ENCODE measurements at regions not wholly inside any gene's neighbourhood (a gene's known extent, or its start where the extent isn't known, plus 50 kb on each side); places are given as distances from the start of the nearest gene placed in this dataset.

DNA sequence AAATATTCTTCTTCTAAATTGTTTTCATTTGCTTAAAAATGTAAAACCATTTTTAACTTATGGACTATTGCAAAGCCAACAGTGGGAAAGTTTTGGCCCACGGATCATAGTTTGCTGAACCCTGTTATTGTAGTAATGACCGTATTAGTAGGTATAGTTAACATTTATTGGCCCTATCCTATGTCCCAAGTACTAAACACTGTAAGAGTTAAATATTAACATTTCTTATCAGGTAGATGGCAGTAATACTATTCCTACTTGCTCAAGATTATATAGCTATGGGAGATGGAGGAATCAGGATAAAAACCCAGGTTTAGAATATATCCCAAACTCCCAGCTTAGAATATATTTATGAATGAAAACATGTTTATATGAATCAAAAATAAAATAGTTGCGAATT lies 993.2 kb downstream of the SORCS3 start:
- TF ChIP-seq, protein P1, sequence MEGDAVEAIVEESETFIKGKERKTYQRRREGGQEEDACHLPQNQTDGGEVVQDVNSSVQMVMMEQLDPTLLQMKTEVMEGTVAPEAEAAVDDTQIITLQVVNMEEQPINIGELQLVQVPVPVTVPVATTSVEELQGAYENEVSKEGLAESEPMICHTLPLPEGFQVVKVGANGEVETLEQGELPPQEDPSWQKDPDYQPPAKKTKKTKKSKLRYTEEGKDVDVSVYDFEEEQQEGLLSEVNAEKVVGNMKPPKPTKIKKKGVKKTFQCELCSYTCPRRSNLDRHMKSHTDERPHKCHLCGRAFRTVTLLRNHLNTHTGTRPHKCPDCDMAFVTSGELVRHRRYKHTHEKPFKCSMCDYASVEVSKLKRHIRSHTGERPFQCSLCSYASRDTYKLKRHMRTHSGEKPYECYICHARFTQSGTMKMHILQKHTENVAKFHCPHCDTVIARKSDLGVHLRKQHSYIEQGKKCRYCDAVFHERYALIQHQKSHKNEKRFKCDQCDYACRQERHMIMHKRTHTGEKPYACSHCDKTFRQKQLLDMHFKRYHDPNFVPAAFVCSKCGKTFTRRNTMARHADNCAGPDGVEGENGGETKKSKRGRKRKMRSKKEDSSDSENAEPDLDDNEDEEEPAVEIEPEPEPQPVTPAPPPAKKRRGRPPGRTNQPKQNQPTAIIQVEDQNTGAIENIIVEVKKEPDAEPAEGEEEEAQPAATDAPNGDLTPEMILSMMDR (IDR thresholded peaks at IDR 0.05), result no peak
- no peak for TF ChIP-seq POLR2AphosphoS5 (IDR thresholded peaks at IDR 0.05)
- TF ChIP-seq EP300 (IDR thresholded peaks at IDR 0.05), result no peak
- TF ChIP-seq POLR2A (IDR thresholded peaks at IDR 0.05), result no peak
- WGBS, 2 donors (ENCODE audit: low coverage in 1 of 2), result 91 to 97% methylated on average over 3 of the region's 3 CpGs

DNA sequence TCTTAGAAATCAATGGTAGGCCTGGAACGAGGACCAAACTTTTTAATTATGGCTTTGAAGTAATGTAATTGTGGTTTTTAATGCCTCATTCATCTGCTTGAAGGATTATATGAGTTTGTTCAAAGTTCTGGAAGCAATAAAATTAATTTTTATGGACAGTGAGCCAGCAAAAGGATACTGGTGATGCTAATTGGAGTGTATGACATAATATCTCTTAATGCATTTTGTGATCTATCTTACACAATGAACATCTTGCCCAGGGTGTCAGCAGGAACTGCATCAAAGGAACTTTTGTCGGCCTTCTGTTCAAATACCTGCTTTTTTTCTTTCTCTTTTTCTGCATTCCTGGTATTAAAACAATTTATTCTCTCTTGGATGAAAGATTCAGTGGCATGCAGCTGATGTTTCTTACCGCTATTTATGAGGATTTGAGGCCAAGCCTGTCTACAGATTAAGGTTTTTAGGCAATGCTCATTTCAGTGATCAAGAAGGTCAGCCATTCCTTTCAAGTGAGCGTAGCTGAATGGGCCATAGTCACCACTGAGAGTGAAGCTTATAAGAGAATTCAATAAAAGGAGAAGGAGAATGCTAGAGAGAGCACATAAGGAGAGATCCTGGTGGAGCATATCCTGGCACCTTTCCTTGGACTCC lies 974.8 kb downstream of the SORCS3 start:
- no peak overlapping the region for H3K27ac ChIP-seq
- no peak overlapping the region for H3K4me3 ChIP-seq
- H3K9me3 ChIP-seq, result no peaks in the 10 kb centered on the region
- H3K27me3 ChIP-seq, result no peaks in the 10 kb centered on the region
- WGBS, 2 donors (ENCODE audit: low coverage in 1 of 2), result 65 to 74% methylated on average over 3 to 4 of the region's 4 CpGs
- no peaks in the 10 kb centered on the region for H3K4me1 ChIP-seq
- TF ChIP-seq EP300 (IDR thresholded peaks at IDR 0.05), result no peak
- TF ChIP-seq POLR2A (IDR thresholded peaks at IDR 0.05), result no peak
- TF ChIP-seq, protein P1 (IDR thresholded peaks at IDR 0.05), result no peak
- no peak for TF ChIP-seq POLR2AphosphoS5 (IDR thresholded peaks at IDR 0.05)
- H3K36me3 ChIP-seq, result no peaks in the 10 kb centered on the region
- no peak for ATAC-seq

More for the DNA sequence above, 993.2 kb downstream of the SORCS3 start:
- Histone ChIP-seq H3K27ac (no peak overlapping the region), H3K9me3 (no peaks in the 10 kb centered on the region), H3K27me3 (no peaks in the 10 kb centered on the region), H3K4me3 (no peak overlapping the region), H3K4me1 (no peaks in the 10 kb centered on the region), H3K36me3 (no peaks in the 10 kb centered on the region)
- ATAC-seq, result no peak

DNA sequence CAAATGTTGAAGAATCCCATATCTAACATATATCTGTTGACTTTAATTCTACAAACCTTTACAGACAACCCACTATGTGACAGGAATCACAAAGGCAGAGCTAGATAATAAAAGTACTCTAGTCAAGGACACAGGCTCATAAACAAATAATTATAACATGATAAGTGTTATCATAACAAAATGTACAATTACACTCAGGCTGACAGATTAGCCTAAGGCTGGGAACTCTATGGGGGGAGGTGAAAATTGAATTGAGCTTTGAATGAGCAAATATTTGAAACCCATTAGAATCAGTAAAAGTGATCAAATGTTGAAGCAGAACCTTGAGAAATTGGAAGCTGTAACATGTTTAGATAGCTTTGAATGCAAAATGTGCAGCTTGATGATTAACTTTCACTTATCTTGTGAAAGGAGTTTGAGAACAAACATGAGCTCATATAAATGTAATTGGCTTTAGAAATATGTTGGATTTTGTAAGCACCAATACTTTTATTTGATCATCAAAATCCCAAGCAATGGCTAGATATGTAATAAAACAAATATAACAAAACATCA lies 970.2 kb downstream of the SORCS3 start:
- TF ChIP-seq POLR2AphosphoS5 (IDR thresholded peaks at IDR 0.05) (no peak), POLR2A (IDR thresholded peaks at IDR 0.05) (no peak), EP300 (IDR thresholded peaks at IDR 0.05) (no peak)
- TF ChIP-seq, protein P1 (IDR thresholded peaks at IDR 0.05), result no peak
- no peaks in the 10 kb centered on the region for H3K36me3 ChIP-seq
- H3K4me1 ChIP-seq, result no peaks in the 10 kb centered on the region
- no peaks in the 10 kb centered on the region for H3K27me3 ChIP-seq
- no peak for ATAC-seq
- no peaks in the 10 kb centered on the region for H3K9me3 ChIP-seq
- H3K27ac ChIP-seq, result no peak overlapping the region
- no peak overlapping the region for H3K4me3 ChIP-seq

DNA sequence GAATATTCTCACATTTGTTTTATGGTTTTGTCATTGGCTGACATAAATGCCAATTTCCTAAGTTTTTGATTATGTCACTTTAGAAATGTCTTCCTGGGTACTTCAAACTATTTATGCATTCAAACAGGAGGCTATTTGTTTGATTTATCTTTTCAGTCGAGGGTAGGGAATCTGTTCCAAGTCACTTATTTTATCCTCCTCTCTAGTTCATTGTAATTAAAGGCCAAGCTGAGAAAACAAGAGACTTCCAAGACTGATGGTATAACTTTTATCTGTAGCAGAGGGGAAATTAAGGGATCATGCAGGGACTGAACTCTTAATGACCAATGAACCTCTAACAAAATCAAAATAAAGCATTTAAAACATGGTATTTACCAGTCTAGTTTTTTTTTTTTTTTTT lies 968.4 kb downstream of the SORCS3 start:
- ATAC-seq, result no peak
- no peaks in the 10 kb centered on the region for H3K9me3 ChIP-seq
- H3K4me3 ChIP-seq, result no peak overlapping the region
- no peaks in the 10 kb centered on the region for H3K27me3 ChIP-seq
- H3K27ac ChIP-seq, result no peak overlapping the region
- TF ChIP-seq, protein P1 (IDR thresholded peaks at IDR 0.05), result no peak
- TF ChIP-seq POLR2A (IDR thresholded peaks at IDR 0.05) (no peak), POLR2AphosphoS5 (IDR thresholded peaks at IDR 0.05) (no peak), EP300 (IDR thresholded peaks at IDR 0.05) (no peak)
- 20 to 36% methylated on average over 1 of the region's 1 CpG for WGBS, 2 donors (ENCODE audit: low coverage in 1 of 2)
- H3K36me3 ChIP-seq, result no peaks in the 10 kb centered on the region
- no peaks in the 10 kb centered on the region for H3K4me1 ChIP-seq

DNA sequence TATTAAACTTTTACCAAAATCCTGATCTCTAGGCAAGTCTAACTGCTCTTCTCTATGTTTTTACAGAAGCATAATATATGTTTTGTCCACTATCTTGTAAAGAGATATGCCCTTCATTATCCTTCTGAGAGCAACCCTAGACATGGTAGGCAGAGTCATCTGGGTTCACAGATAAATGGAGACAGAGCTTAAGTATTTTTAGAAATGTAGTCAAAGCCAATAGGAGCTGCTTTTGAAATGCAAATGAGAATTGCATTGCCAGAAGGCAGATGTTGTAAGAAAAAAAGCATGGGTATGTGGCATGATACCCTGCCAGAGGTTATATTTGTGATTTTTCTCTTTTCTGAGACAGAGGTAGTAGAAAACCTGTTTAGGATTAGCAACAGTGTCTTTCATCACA lies 964.8 kb downstream of the SORCS3 start:
- H3K4me1 ChIP-seq, result no peaks in the 10 kb centered on the region
- TF ChIP-seq, protein P1 (IDR thresholded peaks at IDR 0.05), result no peak
- TF ChIP-seq POLR2AphosphoS5 (IDR thresholded peaks at IDR 0.05) (no peak), EP300 (IDR thresholded peaks at IDR 0.05) (no peak), POLR2A (IDR thresholded peaks at IDR 0.05) (no peak)
- no peak for ATAC-seq
- H3K4me3 ChIP-seq, result no peak overlapping the region
- no peaks in the 10 kb centered on the region for H3K36me3 ChIP-seq
- no peaks in the 10 kb centered on the region for H3K9me3 ChIP-seq
- no peak overlapping the region for H3K27ac ChIP-seq
- H3K27me3 ChIP-seq, result no peaks in the 10 kb centered on the region
